ENCODE measurements at regions not wholly inside any gene's neighbourhood (a gene's known extent, or its start where the extent isn't known, plus 50 kb on each side); places are given as distances from the start of the nearest gene placed in this dataset.

- no peak for TF ChIP-seq CTCF (IDR thresholded peaks at IDR 0.05)
- no peak for TF ChIP-seq POLR2A (IDR thresholded peaks at IDR 0.05)
- TF ChIP-seq POLR2AphosphoS5 (IDR thresholded peaks at IDR 0.05), result no peak
These were observed 54.0 kb upstream of the BOLA1 start for GRCh38 chr1:149845416-149845815.
